Liver (tissue), 8 donors: ENCODE measurements at regions not wholly inside any gene's neighbourhood (a gene's known extent, or its start where the extent isn't known, plus 50 kb on each side); places are given as distances from the start of the nearest gene placed in this dataset.

Source experiments
- DNase-seq: peaks from one replicate; pipeline ENCODE4 v3.0.0-alpha.2; 2017; ENCODE audit warnings: low spot score
- H3K27ac ChIP-seq, 2 donors: one replicate each; pipeline ENCODE4 v1.7.0; 2013; ENCODE audit warnings: inconsistent platforms in 2 of 2, low read length in 2 of 2, control low read depth in 1 of 2, low read depth in 1 of 2, mild to moderate bottlenecking in 1 of 2
- H3K27me3 ChIP-seq, 4 donors: one replicate each; pipeline versions ENCODE4 v1.6.1 to v1.7.0; 2013; ENCODE audit warnings: low read length in 3 of 4, inconsistent platforms in 1 of 4, mild to moderate bottlenecking in 1 of 4, moderate library complexity in 1 of 4; ENCODE audit not compliant: control insufficient read depth in 4 of 4, insufficient read depth in 4 of 4
- H3K36me3 ChIP-seq, 4 donors: one replicate each; pipeline versions ENCODE4 v1.6.1 to v1.7.0; 2013; ENCODE audit warnings: low read length in 3 of 4, mild to moderate bottlenecking in 3 of 4, low read depth in 1 of 4, moderate library complexity in 1 of 4; ENCODE audit not compliant: control insufficient read depth in 4 of 4, insufficient read depth in 3 of 4
- H3K4me1 ChIP-seq, 4 donors: one replicate each; pipeline versions ENCODE4 v1.6.1 to v1.7.0; 2013; ENCODE audit warnings: low read length in 3 of 4, mild to moderate bottlenecking in 3 of 4, moderate library complexity in 1 of 4; ENCODE audit not compliant: control insufficient read depth in 4 of 4, insufficient read depth in 4 of 4
- H3K4me3 ChIP-seq, 3 donors: one replicate each; pipeline versions ENCODE4 v1.6.1 to v1.7.0; 2013; ENCODE audit warnings: low read length in 3 of 3, control low read depth in 1 of 3, low read depth in 1 of 3, mild to moderate bottlenecking in 1 of 3
- H3K9ac ChIP-seq, 2 donors: one replicate each; pipeline ENCODE4 v1.7.0; 2013; ENCODE audit warnings: low read length in 2 of 2, mild to moderate bottlenecking in 2 of 2, moderate library complexity in 2 of 2, control low read depth in 1 of 2, low read depth in 1 of 2
- H3K9me3 ChIP-seq, 4 donors: one replicate each; pipeline versions ENCODE4 v1.6.1 to v1.7.0; 2013; ENCODE audit warnings: low read length in 3 of 4; ENCODE audit not compliant: control insufficient read depth in 4 of 4
- EGR1 ChIP-seq, 2 donors: IDR thresholded peaks; 2 replicates each; pipeline ENCODE4 v1.6.1; 2016 to 2018; ENCODE audit warnings: antibody characterized with exemption in 2 of 2, low read depth in 2 of 2
- FOXA1 ChIP-seq: IDR thresholded peaks from 2 replicates; pipeline ENCODE4 v1.6.1; 2016; ENCODE audit warnings: antibody characterized with exemption
- FOXA2 ChIP-seq: IDR thresholded peaks from 2 replicates; pipeline ENCODE4 v1.6.1; 2016; ENCODE audit warnings: antibody characterized with exemption
- HNF4A ChIP-seq, 2 donors: conservative IDR thresholded peaks; 2 replicates each; pipeline ENCODE4 v1.6.1; 2016; ENCODE audit warnings: antibody characterized with exemption in 2 of 2, mild to moderate bottlenecking in 2 of 2
- HNF4G ChIP-seq: IDR thresholded peaks from 2 replicates; pipeline ENCODE4 v1.6.1; 2016; ENCODE audit warnings: antibody characterized with exemption
- RAD21 ChIP-seq, 2 donors: IDR thresholded peaks; 2 replicates each; pipeline ENCODE4 v1.6.1; 2016; ENCODE audit warnings: antibody characterized with exemption in 2 of 2, mild to moderate bottlenecking in 2 of 2
- SP1 ChIP-seq: IDR thresholded peaks from 2 replicates; pipeline ENCODE4 v1.6.1; 2018; ENCODE audit warnings: antibody characterized with exemption, mild to moderate bottlenecking
- TAF1 ChIP-seq: conservative IDR thresholded peaks from 2 replicates; pipeline ENCODE4 v1.6.1; 2016; ENCODE audit warnings: antibody characterized with exemption, mild to moderate bottlenecking
- WGBS: extraction: QIAGEN DNeasy Blood & Tissue Kit; methylation state at CpG from one replicate; pipeline ENCODE4 v1.1.7; 2013; 5-methylcytosine and 5-hydroxymethylcytosine counted together
- TF ChIP-seq, protein P1 (sequence below): IDR thresholded peaks from 2 replicates; pipeline ENCODE4 v1.6.1; 2016; ENCODE audit warnings: antibody characterized with exemption
- TF ChIP-seq, protein P2 (sequence below): fragments of 150-350 bp; IDR thresholded peaks from 2 replicates; pipeline ENCODE4 v1.5.1; 2017; ENCODE audit warnings: improper control_type of control experiment, low read depth, low read length; ENCODE audit not compliant: missing input control
- TF ChIP-seq, protein P3 (sequence below): IDR thresholded peaks from 2 replicates; pipeline ENCODE4 v1.6.1; 2016; ENCODE audit warnings: antibody characterized with exemption, mild to moderate bottlenecking
- TF ChIP-seq, protein P4 (sequence below): IDR thresholded peaks from 2 replicates; pipeline ENCODE4 v1.6.1; 2016; ENCODE audit warnings: antibody characterized with exemption
- donor health status: healthy.
- donor health status: healthy.
- donor health status: healthy.
- donor health status: healthy.
- donor health status: healthy.

DNA sequence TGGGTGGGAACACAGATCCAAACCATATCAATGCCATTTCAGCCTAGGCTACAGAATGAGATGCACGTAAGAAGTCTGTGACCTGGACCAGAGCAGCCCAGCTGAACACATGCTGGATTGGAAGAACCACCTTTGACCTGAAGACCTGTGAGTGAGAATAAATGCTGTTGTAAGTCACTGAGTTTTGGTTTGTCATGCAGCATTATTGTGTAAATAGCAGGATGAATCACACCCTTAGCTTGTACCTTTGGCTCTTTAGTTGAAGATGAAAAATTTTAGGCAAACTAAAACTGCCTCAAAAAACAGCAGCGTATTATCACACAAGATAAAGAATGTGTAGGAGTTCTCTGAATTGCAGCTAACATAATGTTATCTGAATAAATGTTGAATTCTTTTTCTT, 199.4 kb upstream of the LRIG3 start (continued):
- TF ChIP-seq HNF4A (conservative IDR thresholded peaks at IDR 0.05) (no peak), FOXA1 (no peak), SP1 (no peak)
- TF ChIP-seq, protein P1, sequence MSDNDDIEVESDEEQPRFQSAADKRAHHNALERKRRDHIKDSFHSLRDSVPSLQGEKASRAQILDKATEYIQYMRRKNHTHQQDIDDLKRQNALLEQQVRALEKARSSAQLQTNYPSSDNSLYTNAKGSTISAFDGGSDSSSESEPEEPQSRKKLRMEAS, result no peak

DNA sequence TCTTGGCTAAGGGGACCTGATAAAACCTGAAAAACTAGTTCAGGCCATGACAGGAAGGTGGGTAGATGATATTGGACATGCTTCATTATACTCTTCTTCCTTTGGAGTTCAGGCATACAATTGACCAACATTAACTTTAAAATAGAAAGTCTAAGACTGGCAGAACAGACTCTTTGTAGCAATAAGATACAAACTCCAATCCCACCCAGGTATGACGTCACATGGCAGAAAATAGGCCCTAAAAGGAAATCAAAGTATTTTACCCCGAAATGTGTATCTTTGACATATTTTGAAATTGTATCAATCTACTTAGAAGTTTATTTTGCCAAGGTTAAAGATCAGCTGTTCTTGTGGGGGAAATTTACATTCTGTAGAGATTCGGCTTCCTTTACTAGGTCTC, 198.1 kb upstream of the LRIG3 start:
- H3K4me3 ChIP-seq, result no peak overlapping the region
- WGBS, result 94% methylated on average over 3 of the region's 3 CpGs

DNA sequence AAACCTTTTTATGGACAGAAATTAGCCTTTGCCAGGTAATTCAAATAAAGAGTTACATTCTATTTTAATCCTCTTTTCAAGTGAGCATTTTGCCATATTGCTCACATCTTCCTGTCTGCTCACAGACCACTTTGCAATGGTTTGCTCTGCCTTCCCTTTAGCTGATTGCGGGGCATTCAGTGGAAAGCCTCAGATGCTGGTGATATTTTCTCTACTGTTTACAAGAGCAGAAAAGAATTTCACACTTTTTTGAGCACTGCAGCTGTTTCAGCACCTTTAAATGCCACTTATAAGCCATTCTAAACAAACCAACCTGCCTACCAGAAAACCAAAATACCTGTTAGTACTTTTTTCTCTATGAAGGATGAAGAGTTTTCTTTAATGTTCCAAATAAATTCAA, 195.7 kb upstream of the LRIG3 start:
- Histone ChIP-seq H3K27me3 (no peaks in the 10 kb centered on the region), H3K4me3 (no peak overlapping the region), H3K9ac (no peak overlapping the region), H3K27ac (no peak overlapping the region), H3K36me3 (no peaks in the 10 kb centered on the region), H3K4me1 (no peaks in the 10 kb centered on the region), H3K9me3 (no peaks in the 10 kb centered on the region)
- DNase-seq, result no peak
- WGBS, result 89% methylated on average over 1 of the region's 1 CpG
- TF ChIP-seq, protein P2, sequence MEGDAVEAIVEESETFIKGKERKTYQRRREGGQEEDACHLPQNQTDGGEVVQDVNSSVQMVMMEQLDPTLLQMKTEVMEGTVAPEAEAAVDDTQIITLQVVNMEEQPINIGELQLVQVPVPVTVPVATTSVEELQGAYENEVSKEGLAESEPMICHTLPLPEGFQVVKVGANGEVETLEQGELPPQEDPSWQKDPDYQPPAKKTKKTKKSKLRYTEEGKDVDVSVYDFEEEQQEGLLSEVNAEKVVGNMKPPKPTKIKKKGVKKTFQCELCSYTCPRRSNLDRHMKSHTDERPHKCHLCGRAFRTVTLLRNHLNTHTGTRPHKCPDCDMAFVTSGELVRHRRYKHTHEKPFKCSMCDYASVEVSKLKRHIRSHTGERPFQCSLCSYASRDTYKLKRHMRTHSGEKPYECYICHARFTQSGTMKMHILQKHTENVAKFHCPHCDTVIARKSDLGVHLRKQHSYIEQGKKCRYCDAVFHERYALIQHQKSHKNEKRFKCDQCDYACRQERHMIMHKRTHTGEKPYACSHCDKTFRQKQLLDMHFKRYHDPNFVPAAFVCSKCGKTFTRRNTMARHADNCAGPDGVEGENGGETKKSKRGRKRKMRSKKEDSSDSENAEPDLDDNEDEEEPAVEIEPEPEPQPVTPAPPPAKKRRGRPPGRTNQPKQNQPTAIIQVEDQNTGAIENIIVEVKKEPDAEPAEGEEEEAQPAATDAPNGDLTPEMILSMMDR, result no peak
- no peak for TF ChIP-seq EGR1 (IDR thresholded peaks at IDR 0.05; ENCODE audit: low read depth in 2 of 2)
- no peak for TF ChIP-seq RAD21 (IDR thresholded peaks at IDR 0.05)
- TF ChIP-seq FOXA2, result no peak
- TF ChIP-seq, protein P1, result no peak

More for the DNA sequence above, 198.1 kb upstream of the LRIG3 start:
- no peak for DNase-seq
- no peaks in the 10 kb centered on the region for H3K36me3 ChIP-seq
- H3K9ac ChIP-seq, result no peak overlapping the region
- H3K4me1 ChIP-seq, result no peaks in the 10 kb centered on the region
- H3K9me3 ChIP-seq, result no peaks in the 10 kb centered on the region
- TF ChIP-seq, protein P3, sequence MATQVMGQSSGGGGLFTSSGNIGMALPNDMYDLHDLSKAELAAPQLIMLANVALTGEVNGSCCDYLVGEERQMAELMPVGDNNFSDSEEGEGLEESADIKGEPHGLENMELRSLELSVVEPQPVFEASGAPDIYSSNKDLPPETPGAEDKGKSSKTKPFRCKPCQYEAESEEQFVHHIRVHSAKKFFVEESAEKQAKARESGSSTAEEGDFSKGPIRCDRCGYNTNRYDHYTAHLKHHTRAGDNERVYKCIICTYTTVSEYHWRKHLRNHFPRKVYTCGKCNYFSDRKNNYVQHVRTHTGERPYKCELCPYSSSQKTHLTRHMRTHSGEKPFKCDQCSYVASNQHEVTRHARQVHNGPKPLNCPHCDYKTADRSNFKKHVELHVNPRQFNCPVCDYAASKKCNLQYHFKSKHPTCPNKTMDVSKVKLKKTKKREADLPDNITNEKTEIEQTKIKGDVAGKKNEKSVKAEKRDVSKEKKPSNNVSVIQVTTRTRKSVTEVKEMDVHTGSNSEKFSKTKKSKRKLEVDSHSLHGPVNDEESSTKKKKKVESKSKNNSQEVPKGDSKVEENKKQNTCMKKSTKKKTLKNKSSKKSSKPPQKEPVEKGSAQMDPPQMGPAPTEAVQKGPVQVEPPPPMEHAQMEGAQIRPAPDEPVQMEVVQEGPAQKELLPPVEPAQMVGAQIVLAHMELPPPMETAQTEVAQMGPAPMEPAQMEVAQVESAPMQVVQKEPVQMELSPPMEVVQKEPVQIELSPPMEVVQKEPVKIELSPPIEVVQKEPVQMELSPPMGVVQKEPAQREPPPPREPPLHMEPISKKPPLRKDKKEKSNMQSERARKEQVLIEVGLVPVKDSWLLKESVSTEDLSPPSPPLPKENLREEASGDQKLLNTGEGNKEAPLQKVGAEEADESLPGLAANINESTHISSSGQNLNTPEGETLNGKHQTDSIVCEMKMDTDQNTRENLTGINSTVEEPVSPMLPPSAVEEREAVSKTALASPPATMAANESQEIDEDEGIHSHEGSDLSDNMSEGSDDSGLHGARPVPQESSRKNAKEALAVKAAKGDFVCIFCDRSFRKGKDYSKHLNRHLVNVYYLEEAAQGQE, result no peak
- TF ChIP-seq, protein P4, sequence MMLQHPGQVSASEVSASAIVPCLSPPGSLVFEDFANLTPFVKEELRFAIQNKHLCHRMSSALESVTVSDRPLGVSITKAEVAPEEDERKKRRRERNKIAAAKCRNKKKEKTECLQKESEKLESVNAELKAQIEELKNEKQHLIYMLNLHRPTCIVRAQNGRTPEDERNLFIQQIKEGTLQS, result no peak
- TF ChIP-seq FOXA1 (no peak), HNF4A (conservative IDR thresholded peaks at IDR 0.05) (no peak), TAF1 (no peak), HNF4G (no peak)
- H3K27me3 ChIP-seq, result no peaks in the 10 kb centered on the region
- H3K27ac ChIP-seq, result no peak overlapping the region
